GM10266 (cell line): ENCODE measurements at regions not wholly inside any gene's neighbourhood (a gene's known extent, or its start where the extent isn't known, plus 50 kb on each side); places are given as distances from the start of the nearest gene placed in this dataset.
"Not testable (repeated sequence)": the region's sequence is repeated elsewhere in the genome, so short reads cannot be mapped to it uniquely, and the experiment has no call there.

Experiments
- DNase-seq: peaks from one replicate; pipeline ENCODE4 v3.0.0; 2012; ENCODE audit errors: extremely low spot score
- CTCF ChIP-seq: IDR thresholded peaks from 2 replicates; pipeline ENCODE4 v1.5.1; 2012; ENCODE audit warnings: mild to moderate bottlenecking, low read depth; ENCODE audit not compliant: control insufficient read depth, insufficient read depth; ENCODE audit errors: missing control alignments

GRCh38 chr20:48398506-48399449 lies 429.0 kb downstream of the PREX1 start:
- no peak for DNase-seq
- no peak for TF ChIP-seq CTCF

- DNase-seq, result not testable (repeated sequence)
These were observed 430.6 kb downstream of the PREX1 start for GRCh38 chr20:48396981-48397861.

- TF ChIP-seq CTCF, result no peak
- no peak for DNase-seq
These were observed 431.8 kb downstream of the PREX1 start for GRCh38 chr20:48395816-48396546.

GRCh38 chr20:48394415-48395081 lies 433.3 kb downstream of the PREX1 start:
- TF ChIP-seq CTCF, result no peak
- DNase-seq, result no peak

- no peak for TF ChIP-seq CTCF
- DNase-seq, result no peak
These were observed 434.0 kb downstream of the PREX1 start for GRCh38 chr20:48393737-48394314.

GRCh38 chr20:48393311-48393685 lies 434.5 kb downstream of the PREX1 start:
- no peak for TF ChIP-seq CTCF
- DNase-seq, result no peak
